DMS153 treated with DMSO at 0.1 percent for 48 hours (cell line): ENCODE measurements at regions not wholly inside any gene's neighbourhood (a gene's known extent, or its start where the extent isn't known, plus 50 kb on each side); places are given as distances from the start of the nearest gene placed in this dataset.

Source experiments
- DNase-seq: peaks from one replicate; lab custom pipeline; 2025; ENCODE audit not compliant: unreplicated experiment; lab: John Stamatoyannopoulos, UW

- DNase-seq = no peak
Measured at GRCh38 chr12:47561746-47562145, 144.1 kb downstream of the RPAP3 start.

- no peak for DNase-seq
Measured at GRCh38 chr12:47560415-47560814, 145.4 kb downstream of the RPAP3 start.

GRCh38 chr12:47558625-47559345 is 147.0 kb downstream of the RPAP3 start:
- DNase-seq = no peak

GRCh38 chr12:47557386-47557785 is 148.4 kb downstream of the RPAP3 start:
- no peak for DNase-seq

GRCh38 chr12:47556261-47557030 is 149.4 kb downstream of the RPAP3 start:
- DNase-seq = no peak

- no peak for DNase-seq
Measured at GRCh38 chr12:47554046-47554653, 151.7 kb downstream of the RPAP3 start.

- no peak for DNase-seq
Measured at GRCh38 chr12:47553266-47553665, 152.6 kb downstream of the RPAP3 start.

GRCh38 chr12:47551426-47551851 is 154.4 kb downstream of the RPAP3 start:
- DNase-seq = no peak

- DNase-seq = no peak
Measured at GRCh38 chr12:47549258-47549657, 156.6 kb downstream of the RPAP3 start.

GRCh38 chr12:47548401-47548800 is 157.4 kb downstream of the RPAP3 start:
- DNase-seq = no peak

- DNase-seq = no peak
Measured at GRCh38 chr12:47547077-47547476, 158.8 kb downstream of the RPAP3 start.

- DNase-seq = no peak
Measured at GRCh38 chr12:47545938-47546609, 159.8 kb downstream of the RPAP3 start.

GRCh38 chr12:47534695-47535094 is 171.1 kb downstream of the RPAP3 start:
- DNase-seq = no peak

GRCh38 chr12:47530050-47530449 is 175.8 kb downstream of the RPAP3 start:
- no peak for DNase-seq

- DNase-seq = no peak
Measured at GRCh38 chr12:47527816-47528215, 178.0 kb downstream of the RPAP3 start.

GRCh38 chr12:47520029-47520428 is 185.8 kb downstream of the RPAP3 start:
- DNase-seq = no peak

- no peak for DNase-seq
Measured at GRCh38 chr12:47517122-47517521, 188.7 kb downstream of the RPAP3 start.

GRCh38 chr12:47509398-47509851 is 196.4 kb downstream of the RPAP3 start:
- no peak for DNase-seq

GRCh38 chr12:47507221-47507620 is 198.6 kb downstream of the RPAP3 start:
- no peak for DNase-seq

GRCh38 chr12:47504775-47505446 is 200.9 kb downstream of the RPAP3 start:
- DNase-seq = no peak

- DNase-seq = no peak
Measured at GRCh38 chr12:47493801-47494200, 212.0 kb downstream of the RPAP3 start.
